GM12891 (cell line): ENCODE measurements at regions not wholly inside any gene's neighbourhood (a gene's known extent, or its start where the extent isn't known, plus 50 kb on each side); places are given as distances from the start of the nearest gene placed in this dataset.

ENCODE experiments used
- PAX5 ChIP-seq: IDR thresholded peaks from 2 replicates; pipeline ENCODE4 v1.6.1; 2011; ENCODE audit warnings: low read length, moderate library complexity, mild to moderate bottlenecking; ENCODE audit not compliant: insufficient read depth, severe bottlenecking
- POLR2A ChIP-seq: IDR thresholded peaks from 2 replicates; pipeline ENCODE4 v1.6.1; 2011; ENCODE audit warnings: low read depth, low read length, control low read depth
- POLR2AphosphoS5 ChIP-seq: IDR thresholded peaks from 2 replicates; pipeline ENCODE4 v1.6.1; 2011; ENCODE audit warnings: low read depth, low read length, control low read depth

GRCh38 chr18:26640541-26640940 is 92.2 kb upstream of the KCTD1 start:
- TF ChIP-seq POLR2A (no peak), POLR2AphosphoS5 (no peak), PAX5 (no peak)
